HG03135 (cell line): ENCODE measurements at regions not wholly inside any gene's neighbourhood (a gene's known extent, or its start where the extent isn't known, plus 50 kb on each side); places are given as distances from the start of the nearest gene placed in this dataset.

ENCODE experiments used
- ATAC-seq: cut with Tn5 transposase; IDR thresholded peaks from one replicate; pipeline ENCODE4 v1.9.1; 2021; ENCODE audit warnings: mild to moderate bottlenecking, moderate library complexity; ENCODE audit not compliant: unreplicated experiment

DNA sequence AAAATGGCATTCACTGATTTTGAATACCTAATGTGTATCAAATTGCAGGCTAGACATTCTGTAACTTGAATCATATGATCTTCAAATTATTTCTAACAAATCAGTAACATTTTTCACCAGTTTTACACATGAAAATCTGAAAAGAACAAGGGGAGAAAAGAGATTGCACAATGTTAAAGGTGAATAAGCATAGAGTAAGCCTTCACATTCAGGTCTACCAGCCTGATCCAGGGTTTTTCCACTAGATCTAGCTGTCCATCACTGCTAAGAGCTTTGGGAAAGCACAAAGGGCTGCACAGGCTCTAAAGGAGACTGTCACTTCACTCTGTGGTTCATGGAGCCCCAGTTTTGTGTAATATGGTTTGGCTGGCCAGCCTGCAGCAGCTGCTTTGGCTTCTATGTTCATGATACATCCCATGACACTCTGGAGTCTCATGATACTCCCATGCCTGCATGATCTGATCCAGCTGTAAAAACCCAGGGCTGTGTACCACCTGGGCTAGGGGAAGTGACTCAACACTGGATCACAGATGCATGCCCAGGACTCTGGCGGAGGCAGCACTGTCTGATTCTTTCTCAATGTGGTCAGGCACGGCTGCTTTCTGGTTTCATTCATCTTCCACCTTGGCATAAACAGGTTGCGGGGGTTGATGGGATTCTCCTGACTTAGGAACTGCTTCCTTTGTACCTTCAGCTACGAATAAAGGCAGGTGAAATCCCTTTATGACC lies 859.7 kb downstream of the GALC start:
- no peak for ATAC-seq

DNA sequence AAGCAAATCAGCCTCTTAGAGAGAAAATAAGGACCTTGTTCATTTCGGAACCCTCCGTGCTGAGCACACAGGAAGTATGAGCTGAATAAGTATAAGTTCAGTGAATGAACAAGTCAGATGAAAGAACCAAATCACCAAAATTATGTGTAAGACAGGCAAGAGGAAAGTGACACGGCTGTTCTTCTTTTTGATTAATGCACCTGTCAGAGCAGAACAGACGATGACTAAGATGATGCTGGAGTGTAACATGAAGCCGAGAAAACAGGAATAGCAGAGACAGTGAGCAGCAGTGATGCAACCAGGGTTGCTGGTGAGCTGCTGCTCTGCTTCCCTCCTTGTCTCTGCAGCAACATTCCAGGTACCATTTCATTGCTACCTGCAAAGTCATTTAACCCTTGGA lies 861.1 kb downstream of the GALC start:
- ATAC-seq: no peak

DNA sequence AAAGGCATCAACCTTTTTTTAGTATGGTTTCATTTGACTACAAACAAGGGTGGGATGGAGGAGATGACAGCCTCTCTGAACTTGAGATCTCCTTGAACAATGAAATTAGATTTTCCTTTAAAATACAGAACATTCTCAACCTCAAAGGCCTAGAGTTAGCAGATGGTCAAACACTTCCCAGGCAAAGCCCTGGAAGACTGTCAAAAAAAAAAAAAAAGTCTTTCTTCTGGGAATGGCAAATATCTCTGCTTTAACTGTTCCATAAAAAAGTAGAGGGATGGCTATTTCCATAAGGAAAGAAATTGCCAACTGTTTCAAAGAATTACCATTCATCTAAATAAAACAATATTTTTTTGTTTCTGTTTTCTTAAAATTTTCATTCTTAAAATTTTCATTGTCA lies 870.8 kb downstream of the GALC start:
- no peak for ATAC-seq

GRCh38 chr14:87121716-87122115 lies 871.3 kb downstream of the GALC start:
- ATAC-seq: no peak

- ATAC-seq: no peak
Observed at GRCh38 chr14:87115234-87115633, 877.7 kb downstream of the GALC start.

GRCh38 chr14:87113286-87113685 lies 879.7 kb downstream of the GALC start:
- ATAC-seq: no peak

DNA sequence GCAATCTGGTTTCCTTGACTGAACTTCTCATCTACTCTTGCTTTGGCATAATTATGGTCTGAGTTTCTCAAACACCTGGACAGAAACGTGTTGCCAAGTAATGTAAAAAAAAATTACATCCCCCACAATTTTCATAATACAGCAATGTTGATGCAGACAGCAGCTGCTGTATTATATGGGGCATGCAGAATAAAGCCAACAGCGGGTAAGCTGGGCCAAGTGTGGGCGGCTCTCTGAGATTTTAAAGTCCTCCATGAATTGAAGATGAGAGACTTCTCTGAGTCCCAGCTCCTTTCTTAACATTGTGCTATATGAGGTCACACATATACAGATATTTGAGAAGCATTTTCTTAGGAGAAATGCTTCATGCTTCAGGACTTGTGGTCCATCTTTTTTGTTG lies 881.2 kb downstream of the GALC start:
- ATAC-seq: no peak

DNA sequence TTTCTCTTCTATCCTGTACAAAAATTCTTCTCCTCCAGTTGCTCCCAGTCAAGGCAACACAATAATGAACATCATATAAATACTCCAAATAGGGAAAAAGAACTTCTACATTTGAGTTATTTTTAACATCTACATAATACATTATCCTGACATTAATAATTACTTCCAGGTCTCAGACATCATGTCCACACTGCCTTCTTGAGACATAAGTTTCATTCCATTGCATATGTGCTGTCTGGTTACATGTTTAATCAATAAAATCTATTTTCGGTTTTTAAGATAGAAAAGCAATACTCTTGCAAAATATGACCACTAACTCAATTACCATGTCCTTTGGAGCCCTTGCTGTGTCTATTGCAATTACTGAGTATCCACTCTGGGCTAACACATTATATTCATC lies 881.9 kb downstream of the GALC start:
- ATAC-seq: no peak

- no peak for ATAC-seq
Observed at GRCh38 chr14:87109271-87109670, 883.7 kb downstream of the GALC start.

DNA sequence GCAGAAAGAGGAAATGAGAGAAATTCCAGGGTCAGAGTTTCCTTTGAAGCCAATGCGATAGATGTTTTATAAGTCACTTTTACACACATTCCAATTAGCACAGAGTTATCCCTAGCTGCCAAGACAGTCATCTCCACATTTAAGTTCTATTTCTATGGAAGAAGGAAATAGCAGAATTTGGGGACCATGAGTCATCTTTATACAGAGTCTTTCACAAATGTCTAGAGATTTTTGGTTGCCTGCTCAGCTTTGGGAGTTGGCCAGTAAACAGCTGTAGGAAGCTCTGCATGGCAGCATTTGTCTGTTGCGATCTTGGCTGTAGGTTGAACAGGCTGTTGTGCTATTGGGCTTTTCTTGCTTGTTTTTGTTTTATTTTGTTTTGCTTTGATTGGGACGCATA lies 884.3 kb downstream of the GALC start:
- ATAC-seq: no peak

GRCh38 chr14:87102811-87103378 lies 890.1 kb downstream of the GALC start:
- ATAC-seq: no peak

DNA sequence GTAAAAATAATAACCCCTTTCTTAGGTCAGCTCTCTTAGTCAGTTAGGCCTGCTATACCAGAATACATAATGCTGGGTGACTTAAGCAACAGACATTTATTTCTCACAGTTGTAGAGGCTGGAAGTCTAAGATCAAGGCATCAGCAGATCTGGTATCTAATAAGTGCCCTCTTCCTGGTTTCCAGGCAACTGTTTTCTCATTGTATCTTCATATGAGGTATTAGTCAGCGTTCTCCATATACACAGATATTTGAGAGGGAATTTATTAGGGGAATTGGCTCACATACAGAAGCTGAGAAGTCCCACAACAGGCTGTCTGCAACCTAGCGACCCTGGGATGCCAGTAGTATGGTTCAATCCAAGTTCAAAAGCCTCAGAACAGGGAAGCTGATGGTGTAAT lies 896.0 kb downstream of the GALC start:
- no peak for ATAC-seq

- ATAC-seq: no peak
Observed at GRCh38 chr14:87094913-87095312, 898.1 kb downstream of the GALC start.

GRCh38 chr14:87088588-87088987 lies 904.4 kb downstream of the GALC start:
- ATAC-seq: no peak

DNA sequence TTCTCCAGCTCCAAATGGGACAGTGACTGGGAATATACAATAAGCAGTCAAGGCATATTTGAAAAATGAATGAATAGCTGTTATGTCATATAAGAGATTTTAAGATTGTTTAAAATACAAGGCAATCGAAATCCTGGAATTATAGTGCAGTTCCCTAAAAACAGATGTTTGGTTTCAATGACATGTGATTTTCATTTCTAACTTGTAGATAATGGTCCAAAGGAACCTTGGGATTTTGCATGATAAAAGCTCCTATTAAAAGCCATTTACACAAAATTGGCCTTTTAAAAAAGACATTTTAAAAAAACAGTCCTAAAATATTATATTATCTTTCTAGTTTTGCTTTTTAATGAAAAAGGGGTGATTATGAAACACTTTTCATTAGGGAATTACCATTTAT lies 905.1 kb downstream of the GALC start:
- ATAC-seq: no peak

- ATAC-seq: no peak
Observed at GRCh38 chr14:87084908-87085307, 908.1 kb downstream of the GALC start.

- ATAC-seq: no peak
Observed at GRCh38 chr14:87082917-87083316, 910.1 kb downstream of the GALC start.

DNA sequence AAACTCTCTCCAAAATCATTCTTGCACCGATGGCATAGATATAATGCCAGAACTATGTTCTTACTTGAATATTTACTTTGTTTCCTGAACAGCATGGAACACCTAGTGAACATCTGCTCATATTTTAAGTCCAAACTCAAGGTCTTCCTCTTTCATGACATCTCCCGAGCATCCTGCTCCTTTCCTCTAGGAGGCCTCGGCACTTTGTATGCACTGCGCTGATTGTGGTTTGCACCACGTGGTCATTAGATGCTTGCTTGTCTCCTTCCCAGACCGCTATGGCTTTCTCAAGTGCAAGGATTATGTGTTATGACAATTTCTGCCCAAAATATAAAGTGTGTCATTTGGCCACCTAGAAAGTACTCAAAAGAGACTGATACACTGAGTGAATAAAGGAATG lies 912.0 kb downstream of the GALC start:
- ATAC-seq: no peak

DNA sequence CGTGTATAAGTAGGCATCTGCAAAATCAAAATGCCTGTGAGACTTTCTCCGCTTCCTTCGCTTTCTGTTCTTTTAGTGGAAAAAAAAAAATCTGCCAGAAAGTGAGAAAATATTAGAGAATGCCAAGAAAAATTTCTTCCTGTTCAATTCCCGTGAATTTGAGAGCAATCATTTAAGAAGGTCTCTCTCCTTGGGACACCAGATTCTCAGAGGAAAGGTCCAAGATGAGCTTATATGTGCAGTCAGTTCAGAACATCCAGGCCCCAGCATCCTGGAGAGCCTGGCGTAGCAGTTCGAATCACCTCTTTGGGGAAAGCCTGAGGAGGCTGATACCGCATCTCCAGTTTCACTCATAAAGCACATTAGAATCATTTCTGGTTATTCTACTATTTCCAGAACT lies 912.8 kb downstream of the GALC start:
- no peak for ATAC-seq

DNA sequence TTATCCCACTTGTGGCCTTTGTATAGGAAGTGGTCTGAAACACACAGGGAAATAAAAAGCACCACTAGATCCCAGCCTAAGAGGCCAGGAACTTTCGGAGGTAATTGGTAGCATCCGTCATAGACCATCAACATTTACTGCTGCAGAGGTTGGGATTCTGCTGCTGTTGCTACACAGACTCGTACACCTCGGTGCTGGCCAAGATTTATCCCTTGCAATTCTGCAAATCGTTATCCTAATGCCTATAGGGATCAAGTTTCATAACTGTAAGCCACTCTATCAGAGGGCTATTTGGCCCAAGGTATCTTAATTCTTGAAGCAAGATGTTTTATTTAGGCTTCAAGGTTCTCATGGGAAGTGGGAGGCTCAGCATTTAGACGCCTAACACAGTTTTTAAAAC lies 913.6 kb downstream of the GALC start:
- no peak for ATAC-seq

- no peak for ATAC-seq
Observed at GRCh38 chr14:87076922-87077321, 916.1 kb downstream of the GALC start.

GRCh38 chr14:87076146-87076545 lies 916.8 kb downstream of the GALC start:
- ATAC-seq: no peak
